BE2C (cell line): ENCODE measurements at regions not wholly inside any gene's neighbourhood (a gene's known extent, or its start where the extent isn't known, plus 50 kb on each side); places are given as distances from the start of the nearest gene placed in this dataset.

Experiments used
- DNase-seq: peaks from one replicate; pipeline ENCODE4 v3.0.0-alpha.2; 2020
- H3K27me3 ChIP-seq: fragments of 250-450 bp; sonication (Bioruptor Pico); 2 replicates; pipeline ENCODE4 v1.5.1; 2020; ENCODE audit warnings: mild to moderate bottlenecking
- H3K36me3 ChIP-seq: fragments of 250-450 bp; sonication (Bioruptor Pico); 2 replicates; pipeline ENCODE4 v1.5.1; 2020; ENCODE audit warnings: mild to moderate bottlenecking
- H3K4me1 ChIP-seq: fragments of 250-450 bp; sonication (Bioruptor Pico); 2 replicates; pipeline ENCODE4 v1.5.1; 2020
- H3K4me3 ChIP-seq: 2 replicates; pipeline ENCODE4 v1.5.1; 2011; ENCODE audit warnings: low read depth, low read length
- H3K9me3 ChIP-seq: fragments of 250-450 bp; sonication (Bioruptor Pico); 2 replicates; pipeline ENCODE4 v1.5.1; 2020
- TF ChIP-seq, protein P1 (sequence below): IDR thresholded peaks from 2 replicates; pipeline ENCODE4 v1.5.1; 2012; ENCODE audit warnings: mild to moderate bottlenecking, low read depth, low read length

DNA sequence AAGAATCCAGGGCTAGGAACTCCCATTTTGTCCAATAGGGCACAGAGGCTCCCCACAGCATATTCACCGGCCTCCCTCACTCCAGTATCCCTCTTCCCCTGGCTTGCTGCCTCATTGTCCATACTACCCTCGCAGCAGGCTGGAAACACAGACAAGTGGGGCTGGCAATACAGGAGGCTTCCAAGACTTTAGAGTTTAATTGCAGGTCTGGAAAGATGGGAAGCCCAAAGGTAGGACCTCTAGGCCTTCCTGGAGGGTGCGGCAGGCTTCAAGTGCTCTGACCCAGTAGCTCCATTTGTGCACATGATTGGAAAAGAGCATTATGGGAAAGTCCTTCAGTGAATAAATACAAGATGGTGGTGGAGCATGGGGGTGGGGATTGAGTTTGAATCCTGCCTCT is 166.7 kb downstream of the EVX1 start:
- Histone ChIP-seq H3K4me3 (no peak overlapping the region), H3K27me3 (no peaks in the 10 kb centered on the region; the same call in 1 of the 2 replicates), H3K9me3 (no peaks in the 10 kb centered on the region), H3K36me3 (no peaks in the 10 kb centered on the region), H3K4me1 (no peaks in the 10 kb centered on the region; the same call in 1 of the 2 replicates)
- no peak for DNase-seq
- TF ChIP-seq, protein P1, sequence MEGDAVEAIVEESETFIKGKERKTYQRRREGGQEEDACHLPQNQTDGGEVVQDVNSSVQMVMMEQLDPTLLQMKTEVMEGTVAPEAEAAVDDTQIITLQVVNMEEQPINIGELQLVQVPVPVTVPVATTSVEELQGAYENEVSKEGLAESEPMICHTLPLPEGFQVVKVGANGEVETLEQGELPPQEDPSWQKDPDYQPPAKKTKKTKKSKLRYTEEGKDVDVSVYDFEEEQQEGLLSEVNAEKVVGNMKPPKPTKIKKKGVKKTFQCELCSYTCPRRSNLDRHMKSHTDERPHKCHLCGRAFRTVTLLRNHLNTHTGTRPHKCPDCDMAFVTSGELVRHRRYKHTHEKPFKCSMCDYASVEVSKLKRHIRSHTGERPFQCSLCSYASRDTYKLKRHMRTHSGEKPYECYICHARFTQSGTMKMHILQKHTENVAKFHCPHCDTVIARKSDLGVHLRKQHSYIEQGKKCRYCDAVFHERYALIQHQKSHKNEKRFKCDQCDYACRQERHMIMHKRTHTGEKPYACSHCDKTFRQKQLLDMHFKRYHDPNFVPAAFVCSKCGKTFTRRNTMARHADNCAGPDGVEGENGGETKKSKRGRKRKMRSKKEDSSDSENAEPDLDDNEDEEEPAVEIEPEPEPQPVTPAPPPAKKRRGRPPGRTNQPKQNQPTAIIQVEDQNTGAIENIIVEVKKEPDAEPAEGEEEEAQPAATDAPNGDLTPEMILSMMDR = no peak

DNA sequence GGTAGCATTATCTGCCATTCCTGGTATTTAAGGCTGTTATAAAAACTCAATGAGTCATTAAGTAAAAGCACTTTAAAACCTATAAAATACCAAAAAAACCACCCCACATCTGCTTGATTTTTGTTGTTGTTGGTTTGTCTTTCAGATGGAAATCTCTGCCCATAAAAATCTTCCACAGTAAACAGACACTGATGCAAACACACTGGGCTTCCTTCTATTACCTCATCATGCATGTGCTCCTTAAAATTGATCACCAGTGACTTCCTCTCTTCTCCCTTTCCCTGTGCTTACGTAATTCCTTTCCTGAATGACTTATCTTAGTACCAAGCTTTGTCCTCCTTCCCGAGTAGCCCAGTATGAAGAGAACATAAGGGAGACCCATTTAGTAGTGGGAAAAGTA is 167.2 kb downstream of the EVX1 start:
- no peaks in the 10 kb centered on the region for H3K36me3 ChIP-seq
- no peak for DNase-seq
- H3K4me3 ChIP-seq = no peak overlapping the region
- H3K27me3 ChIP-seq = no peaks in the 10 kb centered on the region; the same call in 1 of the 2 replicates
- no peaks in the 10 kb centered on the region for H3K9me3 ChIP-seq
- H3K4me1 ChIP-seq = peaks cover 4% of the 10 kb centered on the region
- TF ChIP-seq, protein P1 = no peak

DNA sequence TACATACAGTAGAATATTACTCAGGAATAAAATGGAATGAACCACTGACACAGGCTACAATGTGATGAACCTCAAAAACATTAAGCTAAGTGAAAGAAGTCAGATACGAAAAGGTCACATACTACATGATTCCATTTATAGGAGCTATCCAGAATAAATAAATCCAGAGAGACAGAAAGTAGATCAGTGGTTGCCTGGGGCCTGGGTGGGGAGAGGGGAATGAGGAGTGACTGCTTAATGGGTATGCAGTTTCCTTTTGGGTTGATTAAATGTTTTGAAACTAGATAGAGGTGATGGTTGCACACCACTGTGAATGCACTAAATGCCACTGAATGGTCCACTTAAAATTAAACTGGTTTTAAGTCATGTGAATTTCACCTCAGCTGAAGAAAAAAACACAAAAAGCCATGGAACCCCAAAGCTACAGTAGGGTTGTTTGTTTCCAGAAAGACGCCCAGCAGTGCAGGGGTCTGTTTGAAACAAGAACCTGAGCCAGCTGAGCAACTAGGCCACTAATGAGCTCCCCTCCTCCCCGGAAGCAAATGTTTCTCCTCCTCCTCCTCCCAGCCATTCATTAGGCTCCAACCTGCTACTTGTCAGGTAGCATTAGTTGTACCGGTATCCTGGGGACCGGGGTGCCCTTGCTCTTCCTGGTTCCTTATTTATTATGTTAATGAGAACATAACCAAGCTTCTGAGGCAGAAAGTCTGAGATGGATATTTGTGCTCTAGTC is 168.4 kb downstream of the EVX1 start:
- DNase-seq = no peak
- Histone ChIP-seq H3K36me3 (no peaks in the 10 kb centered on the region), H3K4me1 (peaks cover 4% of the 10 kb centered on the region), H3K4me3 (no peak overlapping the region), H3K27me3 (no peaks in the 10 kb centered on the region), H3K9me3 (no peaks in the 10 kb centered on the region)
- TF ChIP-seq, protein P1 = no peak

DNA sequence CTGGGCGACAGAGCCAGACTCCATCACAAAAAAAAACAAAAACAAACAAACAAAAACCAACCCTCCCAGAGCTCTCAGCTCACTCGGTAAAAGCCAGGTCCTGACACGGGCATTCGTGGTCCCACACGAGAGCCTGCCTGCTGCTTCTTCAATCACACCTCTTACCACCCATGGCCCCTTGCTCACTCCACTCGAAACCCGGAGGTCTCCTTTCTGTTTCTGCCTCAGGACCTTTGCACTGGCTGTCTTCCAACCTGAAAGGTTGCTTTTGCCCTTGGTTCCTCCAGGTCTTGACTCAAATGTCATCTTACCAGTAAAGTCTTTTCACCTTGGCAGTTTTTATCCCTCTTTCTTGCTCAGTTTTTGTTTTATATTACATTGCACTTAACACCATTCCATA is 169.6 kb downstream of the EVX1 start:
- Histone ChIP-seq H3K9me3 (no peaks in the 10 kb centered on the region), H3K4me3 (no peak overlapping the region), H3K27me3 (no peaks in the 10 kb centered on the region), H3K36me3 (no peaks in the 10 kb centered on the region), H3K4me1 (peaks cover 4% of the 10 kb centered on the region)
- TF ChIP-seq, protein P1 = no peak
- DNase-seq = no peak

DNA sequence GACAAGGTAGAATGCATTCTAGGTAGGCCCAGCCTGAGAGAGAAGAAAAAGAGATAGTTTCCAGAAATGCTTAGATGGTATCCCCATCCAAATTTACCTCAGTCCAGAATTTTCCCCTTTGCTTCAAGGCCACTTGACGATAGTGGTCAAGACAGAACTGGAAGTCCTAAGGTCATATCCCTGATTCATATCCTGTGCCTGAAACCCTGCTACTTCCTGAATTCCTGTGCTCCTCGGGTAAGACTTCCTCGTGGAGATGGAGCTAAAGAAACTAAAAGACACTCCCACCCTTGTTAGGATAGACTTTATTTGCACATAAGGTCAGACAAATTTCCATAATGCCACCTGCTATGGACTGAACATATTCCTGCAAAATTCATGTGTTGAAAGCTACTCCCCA is 175.9 kb downstream of the EVX1 start:
- H3K27me3 ChIP-seq = no peaks in the 10 kb centered on the region
- H3K36me3 ChIP-seq = no peaks in the 10 kb centered on the region
- peaks cover 4% of the 10 kb centered on the region for H3K4me1 ChIP-seq
- DNase-seq = no peak
- no peaks in the 10 kb centered on the region for H3K9me3 ChIP-seq
- no peak overlapping the region for H3K4me3 ChIP-seq
- TF ChIP-seq, protein P1 = no peak

DNA sequence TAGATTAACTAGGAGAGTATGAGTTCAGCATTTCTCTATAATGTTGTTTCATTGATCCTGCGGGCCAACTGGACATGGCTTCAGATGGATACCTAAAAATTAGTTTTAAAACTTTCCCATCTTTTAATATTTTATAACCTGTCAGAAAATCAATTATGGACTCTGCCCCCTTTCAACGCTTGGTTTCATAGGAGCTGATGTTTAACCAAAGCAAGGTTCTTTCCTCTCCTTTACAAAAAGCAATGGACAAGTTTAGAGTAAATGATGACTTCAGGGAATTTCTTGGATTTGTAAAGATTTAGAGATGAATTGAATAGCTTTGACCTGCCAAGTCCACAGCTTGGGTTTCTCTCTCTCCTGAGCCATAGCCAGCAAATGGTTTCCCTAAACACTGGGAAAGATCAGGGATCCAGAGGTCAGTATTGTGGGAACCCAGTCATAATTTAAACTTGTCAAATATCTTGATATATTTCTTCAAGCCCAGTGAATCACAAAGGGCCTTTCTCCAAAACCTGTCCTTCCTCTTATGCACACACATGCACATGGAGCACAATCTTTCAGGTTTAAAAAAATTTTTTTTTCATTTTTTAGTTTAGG is 177.1 kb downstream of the EVX1 start:
- H3K9me3 ChIP-seq = no peaks in the 10 kb centered on the region
- H3K27me3 ChIP-seq = no peaks in the 10 kb centered on the region
- H3K4me1 ChIP-seq = peaks cover under 1% of the 10 kb centered on the region; the same call in 1 of the 2 replicates
- H3K36me3 ChIP-seq = no peaks in the 10 kb centered on the region
- H3K4me3 ChIP-seq = no peak overlapping the region
- DNase-seq = no peak
- TF ChIP-seq, protein P1 = no peak
